SK-N-SH (cell line): ENCODE measurements at regions not wholly inside any gene's neighbourhood (a gene's known extent, or its start where the extent isn't known, plus 50 kb on each side); places are given as distances from the start of the nearest gene placed in this dataset.
A peak's percentile ranks its signal among the peaks of the same experiment; 100 is the strongest.

ENCODE experiments used
- CTCF ChIA-PET: fragments of 300-600, 350-600 bp; formaldehyde crosslinking; extraction: SDS; loops from one replicate; lab custom pipeline; 2021; lab: Yijun Ruan, JAX
- POLR2A ChIA-PET: fragments of 350-600 bp; sonication (Branson Sonifier 250); formaldehyde crosslinking; extraction: SDS; loops from one replicate; lab custom pipeline; 2020; ENCODE audit warnings: antibody characterized with exemption, inconsistent platforms; lab: Yijun Ruan, JAX
- DNase-seq: peaks from one replicate; pipeline ENCODE4 v3.0.0; 2012
- H2AFZ ChIP-seq: fragments of 200-600 bp; sonication (generic); 2 replicates; pipeline ENCODE4 v1.8.1; 2016; ENCODE audit warnings: antibody characterized with exemption, mild to moderate bottlenecking, low read depth
- H3F3A ChIP-seq: fragments of 200-600 bp; sonication (generic); replicated peaks from 2 replicates; pipeline ENCODE3; 2016; ENCODE audit warnings: antibody characterized with exemption, mild to moderate bottlenecking; ENCODE audit not compliant: insufficient read depth
- H3K27ac ChIP-seq, 2 experiments: fragments of 200-500 bp in 1 of 2; fragments of 200-600 bp in 1 of 2; sonication (Bioruptor generic) in 1 of 2; sonication (generic), shearing (Covaris generic) in 1 of 2; 2 replicates each; pipeline versions ENCODE4 v1.5.1 to v1.6.1; 2014 to 2016; ENCODE audit warnings: low read depth in 2 of 2, inconsistent platforms in 1 of 2, low read length in 1 of 2, mild to moderate bottlenecking in 1 of 2, mixed read lengths in 1 of 2
- H3K27me3 ChIP-seq: fragments of 200-600 bp; sonication (generic), shearing (Covaris generic); 2 replicates; pipeline ENCODE4 v1.6.1; 2016; ENCODE audit warnings: mixed run types; ENCODE audit not compliant: insufficient read depth
- H3K36me3 ChIP-seq, 2 experiments: fragments of 200-500 bp in 1 of 2; fragments of 200-600 bp in 1 of 2; sonication (Bioruptor generic) in 1 of 2; sonication (generic) in 1 of 2; replicated peaks in 1 of 2; 2 replicates each; pipeline versions ENCODE3 to v1.5.1; 2014 to 2016; ENCODE audit warnings: low read length in 1 of 2, mild to moderate bottlenecking in 1 of 2; ENCODE audit not compliant: insufficient read depth in 2 of 2, control insufficient read depth in 1 of 2
- H3K4me1 ChIP-seq, 2 experiments: fragments of 200-500 bp in 1 of 2; fragments of 200-600 bp in 1 of 2; sonication (Bioruptor generic) in 1 of 2; sonication (generic), shearing (Covaris generic) in 1 of 2; 2 replicates each; pipeline versions ENCODE4 v1.5.1 to v1.6.1; 2014 to 2016; ENCODE audit warnings: low read depth in 1 of 2, low read length in 1 of 2, mixed run types in 1 of 2; ENCODE audit not compliant: insufficient read depth in 2 of 2, control insufficient read depth in 1 of 2
- H3K4me2 ChIP-seq: fragments of 200-600 bp; sonication (generic), shearing (Covaris generic); 2 replicates; pipeline ENCODE4 v1.6.1; 2017; ENCODE audit warnings: mixed run types
- H3K4me3 ChIP-seq, 2 experiments: fragments of 200-500 bp in 1 of 2; fragments of 200-600 bp in 1 of 2; sonication (Bioruptor generic) in 1 of 2; sonication (generic), shearing (Covaris generic) in 1 of 2; 2 replicates each; pipeline versions ENCODE4 v1.5.1 to v1.8.1; 2014 to 2016; ENCODE audit warnings: low read depth in 2 of 2, inconsistent platforms in 1 of 2, low read length in 1 of 2, mild to moderate bottlenecking in 1 of 2, mixed read lengths in 1 of 2, moderate library complexity in 1 of 2
- H3K79me2 ChIP-seq: fragments of 200-600 bp; sonication (generic); 2 replicates; pipeline ENCODE4 v1.8.1; 2017; ENCODE audit warnings: mild to moderate bottlenecking; ENCODE audit not compliant: insufficient read depth
- H3K9ac ChIP-seq: fragments of 200-600 bp; sonication (generic); 2 replicates; pipeline ENCODE4 v1.6.1; 2017; ENCODE audit warnings: mixed run types
- H3K9me2 ChIP-seq: fragments of 200-600 bp; sonication (generic); 2 replicates; pipeline ENCODE4 v1.6.1; 2017; ENCODE audit warnings: mixed run types
- H3K9me3 ChIP-seq: fragments of 200-600 bp; sonication (generic); 2 replicates; pipeline ENCODE4 v1.6.1; 2017; ENCODE audit warnings: mixed run types, mild to moderate bottlenecking, moderate library complexity
- H4K20me1 ChIP-seq: fragments of 200-600 bp; sonication (generic); 2 replicates; pipeline ENCODE4 v1.6.1; 2017; ENCODE audit warnings: mild to moderate bottlenecking, mixed run types; ENCODE audit not compliant: insufficient read depth
- CHD2 ChIP-seq: fragments of 150-350 bp; IDR thresholded peaks from 2 replicates; pipeline ENCODE4 v1.6.1; 2018; ENCODE audit warnings: low read length; ENCODE audit not compliant: partially characterized antibody
- CTCF ChIP-seq: fragments of 200-600 bp; sonication (generic); IDR thresholded peaks from 2 replicates; pipeline ENCODE4 v1.6.1; 2017; ENCODE audit warnings: antibody characterized with exemption, mild to moderate bottlenecking, moderate library complexity
- EP300 ChIP-seq, 2 experiments: IDR thresholded peaks; 2 replicates each; pipeline versions ENCODE4 v1.4.0 to v1.6.1; 2012; ENCODE audit warnings: borderline replicate concordance in 1 of 2, low read depth in 1 of 2, low read length in 1 of 2
- FOSL2 ChIP-seq: IDR thresholded peaks from 2 replicates; pipeline ENCODE4 v1.4.0; 2012; ENCODE audit warnings: low read depth, mild to moderate bottlenecking, moderate library complexity, borderline replicate concordance
- FOXJ3 ChIP-seq: sonication (generic); formaldehyde crosslinking; IDR thresholded peaks from 2 replicates; pipeline ENCODE4 v1.5.1; 2020; ENCODE audit warnings: mild to moderate bottlenecking, missing genetic modification reagents
- JUND ChIP-seq: IDR thresholded peaks from 2 replicates; pipeline ENCODE4 v1.4.0; 2012
- MAX ChIP-seq: IDR thresholded peaks from 2 replicates; pipeline ENCODE4 v1.4.0; 2012; ENCODE audit warnings: low read depth
- POLR2AphosphoS5 ChIP-seq: IDR thresholded peaks from 2 replicates; pipeline ENCODE4 v1.6.1; 2012; ENCODE audit warnings: low read depth, low read length
- RAD21 ChIP-seq: IDR thresholded peaks from 2 replicates; pipeline ENCODE4 v1.6.1; 2012; ENCODE audit warnings: mild to moderate bottlenecking, low read length
- REST ChIP-seq: IDR thresholded peaks from 2 replicates; pipeline ENCODE4 v1.6.1; 2012; ENCODE audit warnings: mild to moderate bottlenecking, low read depth, low read length, moderate library complexity
- SMC3 ChIP-seq: IDR thresholded peaks from 2 replicates; pipeline ENCODE4 v1.6.1; 2012; ENCODE audit warnings: low read depth, low read length, improper control_type of control experiment
- TCF12 ChIP-seq: IDR thresholded peaks from 2 replicates; pipeline ENCODE4 v1.4.0; 2012
- USF2 ChIP-seq: fragments of 150-350 bp; IDR thresholded peaks from 2 replicates; pipeline ENCODE4 v1.6.1; 2017; ENCODE audit warnings: antibody characterized with exemption, low read length, low read depth, borderline replicate concordance
- YY1 ChIP-seq: IDR thresholded peaks from 2 replicates; pipeline ENCODE4 v1.4.0; 2012; ENCODE audit warnings: low read depth, mild to moderate bottlenecking
- WGBS: methylation state at CpG from one replicate; pipeline ENCODE4 v1.1.6; 2017; ENCODE audit warnings: low lambda C conversion rate; 5-methylcytosine and 5-hydroxymethylcytosine counted together
- TF ChIP-seq, protein P1 (sequence below): IDR thresholded peaks from 2 replicates; pipeline ENCODE4 v1.4.0; 2012; ENCODE audit warnings: low read depth, borderline replicate concordance
- TF ChIP-seq, protein P2 (sequence below): IDR thresholded peaks from 2 replicates; pipeline ENCODE4 v1.4.0; 2012; ENCODE audit warnings: low read depth, borderline replicate concordance

DNA sequence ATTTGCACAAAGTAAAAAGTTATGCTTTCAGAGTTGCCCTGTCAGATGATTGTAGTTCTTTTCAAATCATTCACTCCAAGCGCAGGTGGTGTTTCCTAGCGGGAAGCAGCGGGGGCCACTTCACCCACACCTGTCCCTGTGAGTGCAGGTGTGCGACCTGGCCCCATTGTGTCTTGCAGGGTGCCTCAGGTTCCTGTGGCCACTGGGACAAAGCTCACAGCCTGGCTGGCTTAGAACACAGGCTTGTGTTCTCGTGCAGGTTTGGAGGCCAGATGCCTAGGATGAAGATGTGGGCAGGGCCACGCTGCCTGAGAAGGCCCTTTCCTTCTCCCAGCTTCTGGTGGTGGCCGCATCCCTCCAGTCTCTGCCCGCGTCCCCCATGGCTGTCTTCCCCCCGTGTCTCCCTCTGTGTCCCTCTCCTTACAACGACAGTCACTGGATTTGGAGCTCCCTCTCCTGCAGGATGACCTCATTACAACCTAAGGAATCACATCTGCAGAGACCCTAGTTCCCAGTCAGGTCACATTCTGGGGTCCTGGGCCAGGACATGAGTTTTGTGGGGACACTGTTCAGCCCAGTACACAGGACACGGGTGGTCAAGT lies 90.5 kb downstream of the NPIPB11 start:
- WGBS = 75% methylated on average over 8 of the region's 12 CpGs
- Histone ChIP-seq H3K9me3 (no peaks in the 10 kb centered on the region), H3K4me1 (peaks cover 0 to 11% of the 10 kb centered on the region in 2 experiments; a peak in 1 of 4 replicates), H3F3A (no peaks in the 10 kb centered on the region), H3K79me2 (no peaks in the 10 kb centered on the region), H3K9ac (no peak overlapping the region), H2AFZ (no peak overlapping the region), H4K20me1 (no peaks in the 10 kb centered on the region), H3K36me3 (no peaks in the 10 kb centered on the region)
- POLR2A ChIA-PET = no interaction called here
- peak; percentile 71 for DNase-seq
- TF ChIP-seq SMC3 = peak; percentile 48; the same call in 1 of the 2 replicates
- peak; percentile 70 for TF ChIP-seq RAD21
- TF ChIP-seq MAX = no peak
- no peak for TF ChIP-seq CHD2
- TF ChIP-seq, protein P1, sequence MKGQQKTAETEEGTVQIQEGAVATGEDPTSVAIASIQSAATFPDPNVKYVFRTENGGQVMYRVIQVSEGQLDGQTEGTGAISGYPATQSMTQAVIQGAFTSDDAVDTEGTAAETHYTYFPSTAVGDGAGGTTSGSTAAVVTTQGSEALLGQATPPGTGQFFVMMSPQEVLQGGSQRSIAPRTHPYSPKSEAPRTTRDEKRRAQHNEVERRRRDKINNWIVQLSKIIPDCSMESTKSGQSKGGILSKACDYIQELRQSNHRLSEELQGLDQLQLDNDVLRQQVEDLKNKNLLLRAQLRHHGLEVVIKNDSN = no peak
- TF ChIP-seq USF2 = no peak
- peak; percentile 20; the same call in 1 of the 2 replicates for TF ChIP-seq CTCF
- TF ChIP-seq FOXJ3 (CRISPR knock-in tag) = no peak
- TF ChIP-seq, all 33 proteins: peak for 3
- CTCF ChIA-PET = interaction anchor here (0.8 to 1.1 kb wide), 3 partner anchors 47 to 342 kb away, joined by 3 to 4 read pairs (median 3); no protein-coding TSS in a partner anchor
- Histone ChIP-seq H3K27me3 (no peaks in the 10 kb centered on the region), H3K27ac (no peak overlapping the region), H3K4me3 (no peak overlapping the region), H3K4me2 (no peak overlapping the region), H3K9me2 (no peaks in the 10 kb centered on the region)

DNA sequence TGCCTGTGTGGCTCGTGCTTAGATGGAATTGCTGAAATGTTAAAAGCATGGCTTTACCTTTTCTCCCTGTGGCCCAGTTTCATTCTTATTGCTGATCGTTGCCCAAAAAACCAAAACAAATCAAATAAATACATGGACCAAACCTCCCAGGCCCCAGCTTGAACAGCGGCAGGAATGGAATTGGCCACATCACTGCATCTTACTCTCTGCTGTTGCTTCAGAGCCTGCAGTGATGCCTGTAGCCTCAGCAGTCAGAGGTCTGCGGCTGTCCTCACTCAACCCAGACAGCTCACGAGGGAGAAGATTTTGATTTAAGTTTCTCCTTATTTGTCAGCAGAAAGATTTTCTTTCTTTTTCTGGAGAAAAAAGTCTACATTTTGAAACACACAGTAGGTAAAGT lies 91.5 kb downstream of the NPIPB11 start:
- TF ChIP-seq JUND (no peak), EP300 (IDR thresholded peaks at IDR 0.05; ENCODE audit: borderline replicate concordance in 1 of 2, low read depth in 1 of 2, low read length in 1 of 2) (no peak), FOXJ3 (CRISPR knock-in tag) (no peak), TCF12 (no peak), USF2 (no peak), POLR2AphosphoS5 (no peak), YY1 (no peak), FOSL2 (no peak), REST (no peak)
- TF ChIP-seq, protein P2, sequence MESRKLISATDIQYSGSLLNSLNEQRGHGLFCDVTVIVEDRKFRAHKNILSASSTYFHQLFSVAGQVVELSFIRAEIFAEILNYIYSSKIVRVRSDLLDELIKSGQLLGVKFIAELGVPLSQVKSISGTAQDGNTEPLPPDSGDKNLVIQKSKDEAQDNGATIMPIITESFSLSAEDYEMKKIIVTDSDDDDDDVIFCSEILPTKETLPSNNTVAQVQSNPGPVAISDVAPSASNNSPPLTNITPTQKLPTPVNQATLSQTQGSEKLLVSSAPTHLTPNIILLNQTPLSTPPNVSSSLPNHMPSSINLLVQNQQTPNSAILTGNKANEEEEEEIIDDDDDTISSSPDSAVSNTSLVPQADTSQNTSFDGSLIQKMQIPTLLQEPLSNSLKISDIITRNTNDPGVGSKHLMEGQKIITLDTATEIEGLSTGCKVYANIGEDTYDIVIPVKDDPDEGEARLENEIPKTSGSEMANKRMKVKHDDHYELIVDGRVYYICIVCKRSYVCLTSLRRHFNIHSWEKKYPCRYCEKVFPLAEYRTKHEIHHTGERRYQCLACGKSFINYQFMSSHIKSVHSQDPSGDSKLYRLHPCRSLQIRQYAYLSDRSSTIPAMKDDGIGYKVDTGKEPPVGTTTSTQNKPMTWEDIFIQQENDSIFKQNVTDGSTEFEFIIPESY = no peak
- Histone ChIP-seq H4K20me1 (no peaks in the 10 kb centered on the region), H3K36me3 (no peaks in the 10 kb centered on the region), H3K9me3 (no peaks in the 10 kb centered on the region), H3K9me2 (no peaks in the 10 kb centered on the region), H3K27ac (no peak overlapping the region), H3K4me2 (no peak overlapping the region), H2AFZ (no peak overlapping the region), H3K4me3 (no peak overlapping the region), H3K9ac (no peak overlapping the region), H3K27me3 (no peaks in the 10 kb centered on the region), H3K79me2 (no peaks in the 10 kb centered on the region), H3F3A (no peaks in the 10 kb centered on the region), H3K4me1 (peaks cover 0 to 11% of the 10 kb centered on the region in 2 experiments; a peak in 1 of 4 replicates)
- ChIA-PET CTCF (no interaction called here), POLR2A (no interaction called here)
- no peak for DNase-seq
- WGBS = 98% methylated on average over 5 of the region's 5 CpGs
